Left ventricle myocardium inferior (tissue), 1 donor: ENCODE measurements at regions not wholly inside any gene's neighbourhood (a gene's known extent, or its start where the extent isn't known, plus 50 kb on each side); places are given as distances from the start of the nearest gene placed in this dataset.

Source experiments
- DNase-seq: peaks from one replicate; pipeline ENCODE4 v3.0.0-alpha.2; 2020
- H3K27ac ChIP-seq: fragments of 200-600 bp; replicated peaks from 2 replicates; pipeline ENCODE4 v1.8.0; 2021
- H3K27me3 ChIP-seq: fragments of 200-600 bp; 2 replicates; pipeline ENCODE4 v1.8.0; 2021; ENCODE audit warnings: low read depth
- H3K36me3 ChIP-seq: fragments of 200-600 bp; 2 replicates; pipeline ENCODE4 v1.8.0; 2021
- H3K4me1 ChIP-seq: fragments of 200-600 bp; 2 replicates; pipeline ENCODE4 v1.8.0; 2021
- H3K4me3 ChIP-seq: fragments of 200-600 bp; 2 replicates; pipeline ENCODE4 v1.8.0; 2021; ENCODE audit warnings: mild to moderate bottlenecking, moderate library complexity
- H3K9me3 ChIP-seq: fragments of 200-600 bp; replicated peaks from 2 replicates; pipeline ENCODE4 v1.8.0; 2021
- intact Hi-C: fragments of 100-400 bp; cut with micrococcal nuclease; formaldehyde crosslinking; loops from one replicate; pipeline ENCODE4 v1.11.0; 2022
- TF ChIP-seq, protein P1 (sequence below): fragments of 200-600 bp; IDR thresholded peaks from 2 replicates; pipeline ENCODE4 v1.8.0; 2021; ENCODE audit warnings: antibody characterized with exemption, mild to moderate bottlenecking, borderline replicate concordance
- donor health status: DM: no; HTN: yes; CAD: no; lungs with severe emphysema.

DNA sequence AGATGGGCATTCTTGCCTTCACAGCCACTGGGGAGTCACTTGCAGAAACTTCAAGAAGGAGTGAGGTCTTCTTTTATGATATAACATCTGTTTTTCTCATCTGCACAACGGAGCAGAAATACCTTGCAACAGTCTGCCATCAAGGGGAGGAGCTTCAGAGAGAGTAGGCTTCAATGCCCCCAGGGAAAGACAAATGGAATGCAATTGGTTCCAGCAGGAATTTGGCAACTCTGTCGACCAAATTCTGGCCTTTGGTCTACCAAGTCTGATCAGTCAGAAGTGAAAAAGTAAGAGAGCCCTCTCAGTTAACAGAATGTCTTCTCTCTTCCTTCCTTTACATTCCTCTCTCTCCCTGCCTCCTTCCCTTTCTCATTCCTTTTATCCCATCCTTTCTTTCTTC, 229.3 kb downstream of the IDS start:
- no peak overlapping the region for H3K27ac ChIP-seq
- intact Hi-C loops: no loop called here
- TF ChIP-seq, protein P1, sequence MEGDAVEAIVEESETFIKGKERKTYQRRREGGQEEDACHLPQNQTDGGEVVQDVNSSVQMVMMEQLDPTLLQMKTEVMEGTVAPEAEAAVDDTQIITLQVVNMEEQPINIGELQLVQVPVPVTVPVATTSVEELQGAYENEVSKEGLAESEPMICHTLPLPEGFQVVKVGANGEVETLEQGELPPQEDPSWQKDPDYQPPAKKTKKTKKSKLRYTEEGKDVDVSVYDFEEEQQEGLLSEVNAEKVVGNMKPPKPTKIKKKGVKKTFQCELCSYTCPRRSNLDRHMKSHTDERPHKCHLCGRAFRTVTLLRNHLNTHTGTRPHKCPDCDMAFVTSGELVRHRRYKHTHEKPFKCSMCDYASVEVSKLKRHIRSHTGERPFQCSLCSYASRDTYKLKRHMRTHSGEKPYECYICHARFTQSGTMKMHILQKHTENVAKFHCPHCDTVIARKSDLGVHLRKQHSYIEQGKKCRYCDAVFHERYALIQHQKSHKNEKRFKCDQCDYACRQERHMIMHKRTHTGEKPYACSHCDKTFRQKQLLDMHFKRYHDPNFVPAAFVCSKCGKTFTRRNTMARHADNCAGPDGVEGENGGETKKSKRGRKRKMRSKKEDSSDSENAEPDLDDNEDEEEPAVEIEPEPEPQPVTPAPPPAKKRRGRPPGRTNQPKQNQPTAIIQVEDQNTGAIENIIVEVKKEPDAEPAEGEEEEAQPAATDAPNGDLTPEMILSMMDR: no peak
- H3K4me3 ChIP-seq: no peak overlapping the region
- no peaks in the 10 kb centered on the region for H3K36me3 ChIP-seq
- H3K4me1 ChIP-seq: no peaks in the 10 kb centered on the region
- no peak for DNase-seq
- H3K9me3 ChIP-seq: no peaks in the 10 kb centered on the region
- H3K27me3 ChIP-seq: no peaks in the 10 kb centered on the region

DNA sequence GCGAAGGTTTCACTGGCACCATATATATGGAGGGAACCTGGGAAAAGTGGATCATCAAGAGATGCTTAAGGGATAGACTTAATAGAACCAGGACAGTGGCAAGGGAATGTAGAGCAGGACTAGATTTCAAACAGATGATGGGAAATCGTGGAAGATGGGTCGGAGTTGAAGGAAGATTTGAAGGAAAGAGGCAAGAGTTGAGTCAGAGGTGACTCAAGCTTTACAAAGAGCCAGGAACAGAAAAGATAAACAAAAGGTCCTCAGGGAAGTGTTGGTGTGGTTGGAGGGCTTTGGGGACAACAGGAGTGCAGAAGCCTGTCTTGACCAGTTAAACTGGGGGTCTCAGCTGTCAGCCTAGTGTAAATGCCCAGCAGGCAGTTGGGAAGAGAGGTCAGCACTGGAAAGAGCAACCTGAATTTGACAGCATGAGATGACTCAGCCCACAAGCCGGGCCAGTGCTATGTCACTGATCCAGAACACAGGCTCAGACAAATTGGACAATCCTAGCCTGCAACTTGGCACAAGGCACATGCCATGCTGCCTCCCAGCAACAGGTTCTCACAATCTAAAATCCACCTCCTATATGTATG, 230.5 kb downstream of the IDS start:
- no peaks in the 10 kb centered on the region for H3K9me3 ChIP-seq
- no peak overlapping the region for H3K4me3 ChIP-seq
- H3K4me1 ChIP-seq: no peaks in the 10 kb centered on the region
- H3K36me3 ChIP-seq: no peaks in the 10 kb centered on the region
- intact Hi-C loops: no loop called here
- H3K27me3 ChIP-seq: no peaks in the 10 kb centered on the region
- TF ChIP-seq, protein P1: no peak
- no peak overlapping the region for H3K27ac ChIP-seq
- DNase-seq: no peak

DNA sequence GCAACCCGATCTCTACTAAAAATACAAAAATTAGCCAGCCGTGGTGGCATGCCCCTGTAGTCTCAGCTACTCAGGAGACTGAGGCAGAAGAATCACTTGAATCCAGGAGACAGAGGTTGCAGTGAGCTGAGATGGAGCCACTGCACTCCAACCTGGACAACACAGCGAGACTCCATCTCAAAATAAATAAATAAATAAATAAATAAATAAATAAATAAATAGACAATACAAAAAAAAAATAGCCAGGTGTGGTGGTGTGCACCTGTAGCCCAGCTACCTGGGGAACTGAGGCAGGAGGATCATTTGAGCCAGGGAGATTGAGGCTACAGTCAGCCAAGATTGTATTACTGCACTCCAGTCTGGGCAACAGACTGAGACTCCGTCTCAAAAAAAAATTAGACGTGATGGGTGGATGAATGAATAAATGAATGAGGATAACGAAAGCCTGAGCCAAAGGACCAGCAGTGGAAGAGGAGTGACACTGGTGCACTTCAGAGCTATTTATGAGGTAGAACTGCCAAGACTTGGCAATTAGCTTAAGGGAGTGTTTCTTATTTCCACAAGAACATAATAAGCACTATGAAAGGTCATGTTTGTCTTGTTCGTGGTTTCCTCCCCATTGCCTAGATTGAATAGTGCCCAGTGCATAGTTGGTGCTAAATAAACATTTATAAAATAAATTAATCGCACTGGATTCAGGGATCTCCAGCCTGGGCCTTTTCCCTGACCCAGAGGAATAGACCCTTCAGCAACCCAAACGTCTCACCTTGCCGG, 232.2 kb downstream of the IDS start:
- intact Hi-C loops: no loop called here
- TF ChIP-seq, protein P1: no peak
- Histone ChIP-seq H3K36me3 (no peaks in the 10 kb centered on the region), H3K4me1 (no peaks in the 10 kb centered on the region), H3K27ac (no peak overlapping the region), H3K4me3 (no peak overlapping the region), H3K9me3 (no peaks in the 10 kb centered on the region), H3K27me3 (no peaks in the 10 kb centered on the region)
- DNase-seq: no peak

DNA sequence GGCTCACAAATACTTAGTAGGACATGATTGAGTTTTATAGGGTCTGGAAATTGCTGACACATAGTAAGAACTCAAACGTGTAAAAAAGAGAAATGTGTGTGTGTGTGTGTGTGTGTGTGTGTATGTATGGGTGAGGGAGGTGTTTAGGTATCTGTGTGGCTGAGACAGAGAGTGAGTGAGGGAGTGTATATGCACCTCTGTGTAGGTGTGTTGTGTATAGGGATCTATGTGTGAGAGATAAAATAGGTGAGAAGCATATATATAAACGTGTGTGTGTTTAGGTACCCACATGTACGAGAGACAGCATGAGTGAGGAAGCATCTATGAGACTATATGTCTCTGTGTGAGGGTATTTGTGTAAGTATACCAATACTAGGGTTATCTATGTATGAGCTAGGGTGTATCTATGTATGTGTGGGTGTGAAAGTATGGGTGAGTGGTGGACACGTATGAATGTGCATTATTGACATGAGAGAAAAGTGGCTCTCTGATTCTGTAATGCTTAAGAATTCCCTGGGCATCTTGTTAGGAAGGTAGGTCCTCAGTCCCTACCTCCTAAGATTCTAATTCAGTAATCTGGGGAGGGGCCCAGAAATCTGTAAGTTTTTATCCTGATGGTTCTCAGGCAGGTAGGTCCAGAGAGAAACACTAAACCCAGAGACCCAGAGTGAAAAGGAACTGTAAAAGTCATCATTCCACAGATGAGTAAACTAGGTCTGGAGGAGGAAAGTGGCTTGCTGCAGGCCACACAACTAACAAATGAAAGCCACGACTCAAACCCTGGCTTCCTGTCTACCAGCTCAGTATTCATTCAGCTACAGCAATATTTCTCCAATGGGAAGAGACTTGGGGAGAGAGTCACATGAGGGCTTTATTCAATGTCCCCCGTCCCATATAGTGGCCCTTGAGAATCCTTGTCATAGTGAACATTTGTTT, 237.0 kb downstream of the IDS start:
- no peak overlapping the region for H3K27ac ChIP-seq
- no peaks in the 10 kb centered on the region for H3K27me3 ChIP-seq
- H3K4me3 ChIP-seq: no peak overlapping the region
- intact Hi-C loops: no loop called here
- H3K36me3 ChIP-seq: no peaks in the 10 kb centered on the region
- no peak for DNase-seq
- H3K4me1 ChIP-seq: no peaks in the 10 kb centered on the region
- TF ChIP-seq, protein P1: no peak
- H3K9me3 ChIP-seq: no peaks in the 10 kb centered on the region

DNA sequence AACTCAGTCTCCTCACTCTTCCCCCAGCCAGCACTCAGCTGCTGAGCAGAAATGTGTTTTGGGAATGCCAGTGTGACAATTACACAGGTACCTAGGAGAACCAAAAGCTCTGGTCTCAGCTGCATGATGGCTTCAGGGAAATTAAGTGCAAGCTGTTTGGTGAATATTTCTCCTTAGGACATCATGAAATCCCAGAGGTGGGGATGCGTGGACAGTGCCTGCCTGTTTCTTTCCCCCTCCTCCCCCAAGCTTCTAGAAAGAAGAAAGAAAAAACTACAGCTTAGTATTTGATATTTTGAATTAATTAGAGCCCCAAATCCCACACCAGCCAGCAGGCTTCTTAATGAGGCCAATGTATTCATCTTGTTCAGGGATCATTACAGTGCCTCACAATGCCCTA, 243.0 kb downstream of the IDS start:
- intact Hi-C loops: no loop called here
- no peak overlapping the region for H3K27ac ChIP-seq
- no peaks in the 10 kb centered on the region for H3K36me3 ChIP-seq
- H3K4me1 ChIP-seq: no peaks in the 10 kb centered on the region
- H3K4me3 ChIP-seq: no peak overlapping the region
- TF ChIP-seq, protein P1: no peak
- no peaks in the 10 kb centered on the region for H3K27me3 ChIP-seq
- DNase-seq: no peak
- H3K9me3 ChIP-seq: no peaks in the 10 kb centered on the region
